Upper lobe of left lung (tissue), 6 donors: ENCODE measurements at regions not wholly inside any gene's neighbourhood (a gene's known extent, or its start where the extent isn't known, plus 50 kb on each side); places are given as distances from the start of the nearest gene placed in this dataset.

Experiments used
- ATAC-seq, 2 donors: fragments of 200-7000 bp; cut with Tn5 transposase; one replicate each; pipeline ENCODE4 v1.9.1; 2022; ENCODE audit warnings: mild to moderate bottlenecking in 2 of 2, moderate library complexity in 2 of 2; ENCODE audit not compliant: low FRiP score in 2 of 2
- DNase-seq, 2 donors: peaks; one replicate each; pipeline ENCODE4 v3.0.0-alpha.2; 2019 to 2020
- H3K27ac ChIP-seq, 4 donors: fragments of 200-600 bp; sonication (generic); one replicate each; pipeline ENCODE4 v1.5.1; 2016 to 2019
- H3K27me3 ChIP-seq, 4 donors: fragments of 200-600 bp; sonication (generic); one replicate each; pipeline ENCODE4 v1.5.1; 2017 to 2019
- H3K36me3 ChIP-seq, 4 donors: fragments of 200-600 bp; sonication (generic); one replicate each; pipeline ENCODE4 v1.5.1; 2016 to 2019
- H3K4me1 ChIP-seq, 4 donors: fragments of 200-600 bp; sonication (generic); one replicate each; pipeline ENCODE4 v1.5.1; 2018 to 2019
- H3K4me3 ChIP-seq, 4 donors: fragments of 200-600 bp; sonication (generic); one replicate each; pipeline ENCODE4 v1.5.1; 2017 to 2019; ENCODE audit warnings: mild to moderate bottlenecking in 2 of 4, moderate library complexity in 1 of 4
- H3K9me3 ChIP-seq, 4 donors: fragments of 200-600 bp; sonication (generic); one replicate each; pipeline ENCODE4 v1.5.1; 2018 to 2019
- EP300 ChIP-seq, 4 donors: sonication (generic); formaldehyde crosslinking; IDR thresholded peaks; one replicate each; pipeline ENCODE4 v1.5.1; 2017; ENCODE audit warnings: antibody characterized with exemption in 4 of 4, control low read depth in 2 of 4
- POLR2A ChIP-seq, 4 donors: fragments of 450-650 bp; IDR thresholded peaks; one replicate each; pipeline ENCODE4 v1.5.1; 2016 to 2017; ENCODE audit warnings: antibody characterized with exemption in 4 of 4, mild to moderate bottlenecking in 2 of 4
- POLR2AphosphoS5 ChIP-seq, 2 donors: sonication (generic); formaldehyde crosslinking; IDR thresholded peaks; one replicate each; pipeline ENCODE4 v1.5.1; 2017; ENCODE audit warnings: antibody characterized with exemption in 2 of 2
- WGBS, 2 donors: methylation state at CpG; one replicate each; pipeline ENCODE4 v1.1.5; 2017 to 2018; 5-methylcytosine and 5-hydroxymethylcytosine counted together
- TF ChIP-seq, protein P1 (sequence below), 6 experiments: fragments of 450-650 bp in 4 of 6; fragments of 200-600 bp in 2 of 6; sonication (generic) in 2 of 6; IDR thresholded peaks; one replicate each; pipeline ENCODE4 v1.5.1; 2016 to 2019; ENCODE audit warnings: antibody characterized with exemption in 6 of 6
- donor health status: DM: no; HTN: no; CAD: no; lungs with moderate emphysema.
- donor health status: DM: no; HTN: yes; CAD: no; lungs with severe emphysema.

DNA sequence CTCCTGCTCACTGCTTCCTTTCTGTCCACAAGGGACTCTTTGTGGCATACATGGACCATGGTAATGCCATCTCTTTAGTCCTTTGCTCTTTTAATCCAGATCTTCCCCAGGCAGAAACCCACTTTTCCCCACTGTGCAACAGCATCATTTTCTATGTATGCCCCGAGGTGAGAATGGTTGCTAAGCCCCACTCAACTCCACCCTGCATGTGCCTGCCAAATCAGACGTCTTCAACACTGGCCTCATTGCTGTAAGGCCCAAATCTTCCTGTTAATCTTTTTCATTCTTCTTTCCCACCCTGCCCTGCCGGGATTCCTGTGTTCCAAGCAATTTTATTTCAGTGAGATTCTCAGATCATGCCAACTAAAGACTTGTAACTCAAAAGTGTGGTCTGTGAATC, 328.4 kb downstream of the PAX3 start:
- Histone ChIP-seq H3K27ac (no peak overlapping the region), H3K27me3 (no peaks in the 10 kb centered on the region), H3K4me1 (no peaks in the 10 kb centered on the region), H3K36me3 (no peaks in the 10 kb centered on the region), H3K4me3 (no peak overlapping the region), H3K9me3 (no peaks in the 10 kb centered on the region)
- WGBS, 2 donors, result 47 to 63% methylated on average over 3 of the region's 3 CpGs
- ATAC-seq (no peak), DNase-seq (no peak)
- no peak for TF ChIP-seq EP300 (IDR thresholded peaks at IDR 0.05)
- TF ChIP-seq POLR2AphosphoS5 (IDR thresholded peaks at IDR 0.05), result no peak
- TF ChIP-seq, protein P1, sequence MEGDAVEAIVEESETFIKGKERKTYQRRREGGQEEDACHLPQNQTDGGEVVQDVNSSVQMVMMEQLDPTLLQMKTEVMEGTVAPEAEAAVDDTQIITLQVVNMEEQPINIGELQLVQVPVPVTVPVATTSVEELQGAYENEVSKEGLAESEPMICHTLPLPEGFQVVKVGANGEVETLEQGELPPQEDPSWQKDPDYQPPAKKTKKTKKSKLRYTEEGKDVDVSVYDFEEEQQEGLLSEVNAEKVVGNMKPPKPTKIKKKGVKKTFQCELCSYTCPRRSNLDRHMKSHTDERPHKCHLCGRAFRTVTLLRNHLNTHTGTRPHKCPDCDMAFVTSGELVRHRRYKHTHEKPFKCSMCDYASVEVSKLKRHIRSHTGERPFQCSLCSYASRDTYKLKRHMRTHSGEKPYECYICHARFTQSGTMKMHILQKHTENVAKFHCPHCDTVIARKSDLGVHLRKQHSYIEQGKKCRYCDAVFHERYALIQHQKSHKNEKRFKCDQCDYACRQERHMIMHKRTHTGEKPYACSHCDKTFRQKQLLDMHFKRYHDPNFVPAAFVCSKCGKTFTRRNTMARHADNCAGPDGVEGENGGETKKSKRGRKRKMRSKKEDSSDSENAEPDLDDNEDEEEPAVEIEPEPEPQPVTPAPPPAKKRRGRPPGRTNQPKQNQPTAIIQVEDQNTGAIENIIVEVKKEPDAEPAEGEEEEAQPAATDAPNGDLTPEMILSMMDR (IDR thresholded peaks at IDR 0.05), result no peak
- no peak for TF ChIP-seq POLR2A (IDR thresholded peaks at IDR 0.05)

DNA sequence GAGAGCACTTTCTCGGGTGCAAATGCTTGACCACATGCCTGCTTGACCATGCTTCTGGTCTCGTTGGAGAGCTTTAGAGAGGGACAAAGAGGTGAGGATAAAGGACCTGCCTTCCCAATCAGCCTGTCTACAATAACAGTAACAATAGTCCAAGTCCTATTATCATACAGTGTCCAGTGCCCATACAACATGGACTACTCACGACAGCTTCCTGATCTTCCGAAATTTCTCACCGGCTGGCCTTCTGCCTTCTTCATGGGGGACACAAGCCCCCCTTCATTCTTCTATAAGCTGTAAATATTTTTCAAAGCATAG, 329.0 kb downstream of the PAX3 start:
- TF ChIP-seq POLR2AphosphoS5 (IDR thresholded peaks at IDR 0.05) (no peak), POLR2A (IDR thresholded peaks at IDR 0.05) (no peak), EP300 (IDR thresholded peaks at IDR 0.05) (no peak)
- TF ChIP-seq, protein P1 (IDR thresholded peaks at IDR 0.05), result no peak
- Histone ChIP-seq H3K27me3 (no peaks in the 10 kb centered on the region), H3K4me3 (no peak overlapping the region), H3K27ac (no peak overlapping the region), H3K9me3 (no peaks in the 10 kb centered on the region), H3K4me1 (no peaks in the 10 kb centered on the region), H3K36me3 (no peaks in the 10 kb centered on the region)
- DNase-seq (no peak), ATAC-seq (no peak)
- WGBS, 2 donors, result 76 to 85% methylated on average over 4 to 5 of the region's 5 CpGs

GRCh38 chr2:221969087-221969829, 329.5 kb downstream of the PAX3 start:
- Histone ChIP-seq H3K27ac (no peak overlapping the region), H3K9me3 (no peaks in the 10 kb centered on the region), H3K4me3 (no peak overlapping the region), H3K36me3 (no peaks in the 10 kb centered on the region), H3K27me3 (no peaks in the 10 kb centered on the region), H3K4me1 (no peaks in the 10 kb centered on the region)
- 42 to 44% methylated on average over 6 to 7 of the region's 7 CpGs for WGBS, 2 donors
- DNase-seq (no peak), ATAC-seq (peak in 1 of 2 donors; percentile 66)
- no peak for TF ChIP-seq EP300 (IDR thresholded peaks at IDR 0.05)
- TF ChIP-seq, protein P1 (IDR thresholded peaks at IDR 0.05), result peak; percentile 21 to 56 (median 43)

DNA sequence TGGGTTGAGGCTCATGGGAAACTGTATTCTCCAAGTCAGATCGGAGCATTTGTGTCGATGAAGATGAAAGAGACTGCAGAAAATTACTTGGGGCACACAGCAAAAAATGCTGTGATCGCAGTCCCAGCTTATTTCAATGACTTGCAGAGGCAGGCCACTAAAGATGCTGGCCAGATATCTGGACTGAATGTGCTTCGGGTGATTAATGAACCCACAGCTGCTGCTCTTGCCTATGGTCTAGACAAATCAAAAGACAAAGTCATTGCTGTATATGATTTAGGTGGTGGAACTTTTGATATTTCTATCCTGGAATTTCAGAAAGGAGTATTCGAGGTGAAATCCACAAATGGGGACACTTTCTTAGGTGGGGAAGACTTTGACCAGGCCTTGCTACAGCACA, 336.6 kb downstream of the PAX3 start:
- H3K27ac ChIP-seq, result no peak overlapping the region
- H3K4me1 ChIP-seq, result no peaks in the 10 kb centered on the region
- DNase-seq, result no peak
- TF ChIP-seq, protein P1 (IDR thresholded peaks at IDR 0.05), result no peak
- TF ChIP-seq POLR2AphosphoS5 (IDR thresholded peaks at IDR 0.05) (no peak), POLR2A (IDR thresholded peaks at IDR 0.05) (no peak), EP300 (IDR thresholded peaks at IDR 0.05) (no peak)
- no peaks in the 10 kb centered on the region for H3K36me3 ChIP-seq
- no peaks in the 10 kb centered on the region for H3K9me3 ChIP-seq
- WGBS, 2 donors, result 88 to 90% methylated on average over 5 of the region's 5 CpGs
- no peak for ATAC-seq
- no peaks in the 10 kb centered on the region for H3K27me3 ChIP-seq
- H3K4me3 ChIP-seq, result no peak overlapping the region

GRCh38 chr2:221961561-221961960, 337.2 kb downstream of the PAX3 start:
- WGBS, 2 donors, result 93 to 97% methylated on average over 11 to 14 of the region's 14 CpGs
- no peak for TF ChIP-seq POLR2A (IDR thresholded peaks at IDR 0.05)
- TF ChIP-seq POLR2AphosphoS5 (IDR thresholded peaks at IDR 0.05), result no peak
- TF ChIP-seq, protein P1 (IDR thresholded peaks at IDR 0.05), result no peak
- no peak for TF ChIP-seq EP300 (IDR thresholded peaks at IDR 0.05)
- no peaks in the 10 kb centered on the region for H3K9me3 ChIP-seq
- no peak overlapping the region for H3K27ac ChIP-seq
- H3K27me3 ChIP-seq, result no peaks in the 10 kb centered on the region
- no peaks in the 10 kb centered on the region for H3K36me3 ChIP-seq
- no peak for ATAC-seq
- DNase-seq, result peak in 1 of 2 donors; percentile 71
- no peaks in the 10 kb centered on the region for H3K4me1 ChIP-seq
- no peak overlapping the region for H3K4me3 ChIP-seq
